ENCODE measurements at regions not wholly inside any gene's neighbourhood (a gene's known extent, or its start where the extent isn't known, plus 50 kb on each side); places are given as distances from the start of the nearest gene placed in this dataset.
"Not testable (repeated sequence)": the region's sequence is repeated elsewhere in the genome, so short reads cannot be mapped to it uniquely, and the experiment has no call there.

- TF ChIP-seq TAF1 (IDR thresholded peaks at IDR 0.05; ENCODE audit: borderline replicate concordance, low read depth, low read length), result no peak
- TF ChIP-seq POLR2AphosphoS5 (IDR thresholded peaks at IDR 0.05; ENCODE audit: low read depth, low read length), result no peak
- TF ChIP-seq POLR2A (IDR thresholded peaks at IDR 0.05; ENCODE audit: low read depth, low read length), result no peak
- no peak for DNase-seq (ENCODE audit: insufficient read length)
- FAIRE-seq, result no peak
Measured at GRCh38 chr16:59573528-59574271, 839.6 kb upstream of the GOT2 start.

GRCh38 chr16:59567496-59567895 is 833.4 kb upstream of the GOT2 start:
- FAIRE-seq, result no peak
- DNase-seq (ENCODE audit: insufficient read length), result no peak
- TF ChIP-seq TAF1 (IDR thresholded peaks at IDR 0.05; ENCODE audit: borderline replicate concordance, low read depth, low read length) (no peak), POLR2A (IDR thresholded peaks at IDR 0.05; ENCODE audit: low read depth, low read length) (no peak), POLR2AphosphoS5 (IDR thresholded peaks at IDR 0.05; ENCODE audit: low read depth, low read length) (no peak)

GRCh38 chr16:59566446-59566845 is 832.3 kb upstream of the GOT2 start:
- DNase-seq (ENCODE audit: insufficient read length), result no peak
- TF ChIP-seq TAF1 (IDR thresholded peaks at IDR 0.05; ENCODE audit: borderline replicate concordance, low read depth, low read length) (no peak), POLR2A (IDR thresholded peaks at IDR 0.05; ENCODE audit: low read depth, low read length) (no peak), POLR2AphosphoS5 (IDR thresholded peaks at IDR 0.05; ENCODE audit: low read depth, low read length) (no peak)
- no peak for FAIRE-seq

GRCh38 chr16:59558679-59559078 is 824.6 kb upstream of the GOT2 start:
- TF ChIP-seq POLR2A (IDR thresholded peaks at IDR 0.05; ENCODE audit: low read depth, low read length) (no peak), POLR2AphosphoS5 (IDR thresholded peaks at IDR 0.05; ENCODE audit: low read depth, low read length) (no peak), TAF1 (IDR thresholded peaks at IDR 0.05; ENCODE audit: borderline replicate concordance, low read depth, low read length) (no peak)
- FAIRE-seq (no peak), DNase-seq (ENCODE audit: insufficient read length) (no peak)

- FAIRE-seq (no peak), DNase-seq (ENCODE audit: insufficient read length) (no peak)
- TF ChIP-seq TAF1 (IDR thresholded peaks at IDR 0.05; ENCODE audit: borderline replicate concordance, low read depth, low read length), result no peak
- no peak for TF ChIP-seq POLR2A (IDR thresholded peaks at IDR 0.05; ENCODE audit: low read depth, low read length)
- TF ChIP-seq POLR2AphosphoS5 (IDR thresholded peaks at IDR 0.05; ENCODE audit: low read depth, low read length), result no peak
Measured at GRCh38 chr16:59552164-59552563, 818.0 kb upstream of the GOT2 start.

GRCh38 chr16:59545721-59546120 is 811.6 kb upstream of the GOT2 start:
- TF ChIP-seq TAF1 (IDR thresholded peaks at IDR 0.05; ENCODE audit: borderline replicate concordance, low read depth, low read length) (no peak), POLR2AphosphoS5 (IDR thresholded peaks at IDR 0.05; ENCODE audit: low read depth, low read length) (no peak), POLR2A (IDR thresholded peaks at IDR 0.05; ENCODE audit: low read depth, low read length) (no peak)
- DNase-seq (ENCODE audit: insufficient read length) (no peak), FAIRE-seq (no peak)

GRCh38 chr16:59543641-59544040 is 809.5 kb upstream of the GOT2 start:
- no peak for DNase-seq (ENCODE audit: insufficient read length)
- no peak for FAIRE-seq

GRCh38 chr16:59540621-59541020 is 806.5 kb upstream of the GOT2 start:
- TF ChIP-seq POLR2A (IDR thresholded peaks at IDR 0.05; ENCODE audit: low read depth, low read length) (no peak), POLR2AphosphoS5 (IDR thresholded peaks at IDR 0.05; ENCODE audit: low read depth, low read length) (no peak), TAF1 (IDR thresholded peaks at IDR 0.05; ENCODE audit: borderline replicate concordance, low read depth, low read length) (no peak)
- FAIRE-seq (no peak), DNase-seq (ENCODE audit: insufficient read length) (no peak)

More at GRCh38 chr16:59543641-59544040, 809.5 kb upstream of the GOT2 start:
- no peak for TF ChIP-seq POLR2AphosphoS5 (IDR thresholded peaks at IDR 0.05; ENCODE audit: low read depth, low read length)
- TF ChIP-seq POLR2A (IDR thresholded peaks at IDR 0.05; ENCODE audit: low read depth, low read length), result no peak
- no peak for TF ChIP-seq TAF1 (IDR thresholded peaks at IDR 0.05; ENCODE audit: borderline replicate concordance, low read depth, low read length)

GRCh38 chr16:59535298-59535697 is 801.2 kb upstream of the GOT2 start:
- FAIRE-seq, result no peak
- DNase-seq (ENCODE audit: insufficient read length), result no peak
- TF ChIP-seq TAF1 (IDR thresholded peaks at IDR 0.05; ENCODE audit: borderline replicate concordance, low read depth, low read length) (no peak), POLR2A (IDR thresholded peaks at IDR 0.05; ENCODE audit: low read depth, low read length) (no peak), POLR2AphosphoS5 (IDR thresholded peaks at IDR 0.05; ENCODE audit: low read depth, low read length) (no peak)

- no peak for TF ChIP-seq POLR2A (IDR thresholded peaks at IDR 0.05; ENCODE audit: low read depth, low read length)
- TF ChIP-seq TAF1 (IDR thresholded peaks at IDR 0.05; ENCODE audit: borderline replicate concordance, low read depth, low read length), result no peak
- TF ChIP-seq POLR2AphosphoS5 (IDR thresholded peaks at IDR 0.05; ENCODE audit: low read depth, low read length), result no peak
- DNase-seq (ENCODE audit: insufficient read length), result no peak
- no peak for FAIRE-seq
Measured at GRCh38 chr16:59527206-59527997, 793.3 kb upstream of the GOT2 start.

- no peak for TF ChIP-seq POLR2AphosphoS5 (IDR thresholded peaks at IDR 0.05; ENCODE audit: low read depth, low read length)
- TF ChIP-seq POLR2A (IDR thresholded peaks at IDR 0.05; ENCODE audit: low read depth, low read length), result no peak
- no peak for TF ChIP-seq TAF1 (IDR thresholded peaks at IDR 0.05; ENCODE audit: borderline replicate concordance, low read depth, low read length)
- no peak for FAIRE-seq
- no peak for DNase-seq (ENCODE audit: insufficient read length)
Measured at GRCh38 chr16:59522826-59523225, 788.7 kb upstream of the GOT2 start.

- not testable (repeated sequence) for FAIRE-seq; DNase-seq (ENCODE audit: insufficient read length)
Measured at GRCh38 chr16:59518721-59519120, 784.6 kb upstream of the GOT2 start.

All from GM12892 (cell line).